HG03520 (cell line): ENCODE measurements at regions not wholly inside any gene's neighbourhood (a gene's known extent, or its start where the extent isn't known, plus 50 kb on each side); places are given as distances from the start of the nearest gene placed in this dataset.
A peak's percentile ranks its signal among the peaks of the same experiment; 100 is the strongest.

Source experiments
- ATAC-seq: cut with Tn5 transposase; IDR thresholded peaks from one replicate; pipeline ENCODE4 v1.9.1; 2021; ENCODE audit warnings: mild to moderate bottlenecking, moderate library complexity; ENCODE audit not compliant: unreplicated experiment

DNA sequence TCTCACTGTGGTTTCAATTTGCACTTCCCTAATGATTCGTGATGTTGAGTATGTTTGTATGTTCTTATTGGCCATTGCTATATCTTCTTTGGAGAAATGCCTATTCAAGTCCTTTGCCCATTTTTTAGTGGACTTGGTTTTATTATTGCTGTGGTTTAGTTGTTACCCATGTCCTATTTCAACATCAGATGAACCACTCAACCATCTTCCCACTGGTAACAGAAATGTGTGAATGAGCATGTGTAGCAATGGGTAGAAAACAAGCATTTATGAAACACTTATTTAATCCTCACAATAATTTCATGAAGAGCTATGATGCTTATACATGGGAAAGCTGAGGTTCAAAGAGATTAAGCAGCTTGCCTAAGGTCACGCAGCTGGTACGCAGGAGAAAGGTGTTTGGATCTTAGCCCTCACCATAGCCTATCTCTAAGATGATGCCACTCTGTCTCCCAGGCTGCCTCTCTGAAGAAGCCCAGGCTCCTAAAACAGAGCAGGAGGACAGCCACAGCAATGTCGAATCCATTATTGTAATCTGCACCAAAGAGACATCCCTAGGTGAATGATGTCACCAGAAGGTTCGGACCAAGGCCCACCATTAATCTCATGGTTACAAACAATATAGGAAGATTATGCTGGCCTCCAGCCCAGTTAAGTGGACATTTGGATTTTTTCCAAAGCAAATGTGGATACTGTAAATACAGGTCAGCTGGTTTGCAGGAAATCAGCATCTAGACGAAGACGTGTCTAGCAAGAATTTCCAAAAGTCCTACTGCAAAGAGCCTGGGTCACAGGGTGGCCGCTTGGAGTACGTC lies 447.6 kb upstream of the ZMIZ1 start:
- ATAC-seq = no peak

DNA sequence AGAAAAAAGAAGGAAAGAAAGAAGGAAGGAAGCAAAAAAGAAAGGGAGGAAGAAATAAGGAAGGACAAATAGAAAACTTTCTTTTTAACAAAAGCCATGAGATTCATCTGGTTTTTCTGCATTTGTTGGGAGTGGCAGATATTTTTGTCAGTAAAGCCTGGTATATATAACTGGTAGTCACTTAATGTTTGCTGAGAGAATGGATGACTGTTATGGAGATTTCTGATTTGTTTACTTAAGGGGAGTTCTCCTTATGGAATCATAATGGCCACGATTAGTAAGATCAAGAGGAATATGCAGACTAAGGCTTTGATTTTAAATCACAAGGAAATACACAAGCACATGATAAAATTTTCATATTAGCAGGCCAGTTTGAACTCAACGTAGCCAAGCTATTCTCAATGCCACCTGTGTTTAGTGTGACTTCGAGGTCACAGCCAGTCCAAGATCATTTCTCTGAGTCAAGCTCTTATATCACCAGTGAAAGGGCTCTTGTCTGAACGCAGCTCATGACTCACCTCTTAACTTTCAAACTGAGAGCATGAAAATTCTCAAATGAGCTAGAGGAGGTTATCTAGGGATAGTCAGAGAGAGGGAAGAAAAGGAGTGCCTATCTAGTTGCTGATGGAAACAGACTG lies 445.1 kb upstream of the ZMIZ1 start:
- no peak for ATAC-seq

DNA sequence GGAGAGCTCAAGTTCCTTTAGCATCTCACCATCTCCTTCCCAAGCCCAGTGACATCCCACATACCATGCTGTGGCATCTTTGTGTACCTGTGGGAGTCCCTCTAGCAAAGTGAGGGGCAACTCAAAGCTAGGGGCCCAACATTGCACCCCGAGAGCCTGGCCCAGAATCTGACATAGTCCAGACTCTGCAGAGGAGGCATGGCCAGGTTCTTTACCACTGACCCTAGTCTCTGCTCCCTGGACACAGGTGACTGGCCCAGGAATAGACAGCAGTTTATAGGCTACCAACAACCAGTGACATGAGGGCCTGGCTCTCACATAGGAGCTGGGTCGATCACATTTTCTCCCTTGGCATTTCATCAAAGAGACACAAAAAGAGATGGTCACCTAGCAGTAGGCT lies 444.0 kb upstream of the ZMIZ1 start:
- no peak for ATAC-seq

DNA sequence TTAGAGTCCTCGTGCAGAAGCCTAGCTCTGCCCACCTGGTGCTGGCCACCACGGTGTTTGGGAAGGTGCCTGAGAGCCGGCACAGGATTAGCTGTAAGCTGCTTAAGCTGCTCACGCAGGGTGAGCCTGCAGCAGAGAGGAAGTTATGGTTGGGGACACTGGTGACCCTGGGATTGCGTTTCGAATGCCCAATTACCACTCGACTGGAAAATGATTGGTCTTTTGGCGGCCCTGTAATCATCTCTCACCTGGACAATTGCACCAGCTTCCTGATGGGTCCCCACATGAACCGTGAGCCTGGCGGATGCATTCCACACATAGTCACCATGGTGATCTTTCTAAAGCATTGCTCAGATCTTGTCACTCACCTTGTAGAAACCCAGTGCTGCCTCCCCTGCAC lies 442.3 kb upstream of the ZMIZ1 start:
- no peak for ATAC-seq

DNA sequence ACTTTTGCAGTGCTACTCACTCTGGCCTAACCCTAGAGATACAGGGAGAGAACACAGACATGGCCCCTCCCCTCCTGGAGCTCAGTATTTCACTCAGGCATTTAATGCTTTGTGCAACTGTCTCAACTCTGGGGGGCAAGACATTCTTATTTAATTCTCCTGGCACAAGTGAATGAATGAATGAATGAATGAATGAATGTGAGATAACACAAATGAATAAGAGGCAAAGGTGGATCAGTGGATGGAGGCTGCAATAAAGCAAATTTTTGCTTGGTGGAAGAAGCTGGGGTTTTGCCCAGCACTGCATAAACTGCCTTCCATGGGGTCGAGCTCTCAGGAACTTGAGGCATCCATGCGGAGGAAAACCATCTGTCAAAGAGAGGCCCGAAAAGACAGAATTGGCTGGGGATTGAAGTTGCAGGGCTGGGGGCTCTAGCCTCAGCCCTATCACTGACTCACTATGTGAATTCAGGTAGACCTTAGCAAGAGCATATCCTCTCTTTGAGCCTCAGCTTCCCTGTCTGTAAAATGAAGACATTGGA lies 441.4 kb upstream of the ZMIZ1 start:
- ATAC-seq = no peak

DNA sequence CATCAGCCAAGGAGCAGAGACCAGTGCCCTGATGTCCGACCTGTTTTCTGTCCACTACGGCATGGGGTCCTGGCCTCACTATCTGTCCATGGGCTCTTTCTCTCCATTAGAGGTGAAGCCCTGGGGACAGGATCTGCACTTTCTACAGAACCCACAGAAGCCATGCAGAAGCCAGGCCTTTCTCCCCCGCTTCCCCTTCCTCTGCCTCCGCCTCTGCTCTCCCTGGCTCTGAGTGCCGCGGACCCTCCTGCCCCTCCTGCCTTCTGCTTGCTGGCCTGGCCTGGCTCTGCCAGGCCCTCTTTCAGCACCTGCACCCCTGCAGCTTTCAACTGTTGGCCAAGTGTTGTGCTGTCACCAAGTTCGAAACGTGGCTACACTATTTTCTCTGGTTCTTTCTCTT lies 439.8 kb upstream of the ZMIZ1 start:
- no peak for ATAC-seq

DNA sequence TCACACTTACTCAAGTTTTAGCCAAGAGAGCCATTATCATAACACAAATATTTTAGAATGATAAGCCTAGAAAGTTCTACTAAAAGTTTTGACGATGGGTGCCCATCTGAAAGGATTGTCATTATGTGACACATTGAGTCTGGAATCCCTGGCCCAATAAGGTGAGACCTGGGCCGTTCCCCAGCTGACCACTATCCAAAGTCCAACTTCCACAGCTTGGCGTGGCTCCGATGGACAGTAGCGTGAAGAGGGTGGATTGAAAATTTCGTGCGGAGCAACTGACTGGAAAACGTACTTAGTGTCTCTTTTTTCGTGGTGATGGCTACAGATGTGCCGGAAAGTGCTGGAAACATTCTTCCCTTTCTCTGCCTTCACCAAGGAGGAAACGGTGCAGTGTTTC lies 439.0 kb upstream of the ZMIZ1 start:
- ATAC-seq = no peak

DNA sequence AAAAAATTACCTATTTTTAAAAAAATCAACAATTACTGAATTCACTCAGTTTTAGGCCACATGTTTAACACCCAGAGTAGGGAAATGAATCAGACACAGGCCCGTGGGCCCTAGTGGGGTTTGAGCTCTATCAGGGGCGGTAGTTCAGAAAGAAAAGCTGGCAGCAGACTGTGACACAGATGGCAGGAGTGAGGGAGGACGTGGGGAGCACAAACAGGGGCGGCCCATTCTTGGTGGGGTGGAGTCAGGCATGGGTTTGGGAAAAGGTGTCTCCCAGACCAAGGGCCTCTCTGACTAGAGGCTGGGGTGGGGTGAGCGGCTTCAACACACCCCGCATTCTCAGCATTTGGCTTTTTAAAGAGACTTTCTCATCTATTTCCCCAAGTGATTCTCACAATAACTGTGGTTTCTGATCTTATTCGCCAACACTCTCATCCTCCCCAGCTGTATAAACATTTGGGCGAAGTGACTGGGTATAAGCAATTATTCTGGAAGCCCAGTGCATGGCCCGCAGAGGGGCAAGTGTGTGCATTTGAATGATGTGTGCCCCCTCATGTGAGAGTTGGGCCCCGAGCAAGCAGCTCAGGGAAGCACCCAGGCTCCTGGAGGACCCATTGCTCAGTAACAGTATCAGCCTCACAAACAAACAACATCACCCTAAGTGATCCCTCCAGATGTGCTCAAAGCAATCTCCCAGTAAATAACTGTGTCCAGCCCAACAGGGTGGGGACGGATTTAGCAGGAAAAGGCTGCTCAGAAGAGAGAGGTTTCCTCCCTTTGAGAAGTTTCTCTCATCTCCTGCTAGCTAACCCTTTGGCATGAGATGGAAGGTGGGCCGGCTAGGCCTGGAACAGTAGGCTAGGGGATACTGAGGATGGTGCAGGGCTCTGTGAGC lies 437.6 kb upstream of the ZMIZ1 start:
- ATAC-seq = peak; percentile 57

DNA sequence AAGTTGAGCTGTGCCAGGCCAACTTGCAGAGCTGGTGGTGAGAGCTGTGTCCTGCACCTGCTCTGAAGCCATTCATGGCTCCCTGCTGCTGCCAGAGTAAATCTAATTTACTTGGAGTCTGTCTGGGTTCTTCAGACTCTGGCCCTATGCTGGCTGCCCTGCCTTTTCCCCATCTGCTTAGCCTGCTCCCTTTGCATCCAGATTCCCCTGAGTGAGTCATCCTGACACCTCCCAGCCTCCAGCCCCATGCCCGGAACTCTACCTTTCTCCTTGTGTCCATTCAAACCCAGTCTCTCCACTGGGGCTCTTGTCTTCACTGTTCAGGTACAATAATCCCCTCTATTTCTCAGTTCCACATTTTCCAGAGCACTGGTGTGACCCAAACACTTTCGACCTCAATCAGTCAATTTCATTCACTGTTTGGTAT lies 434.4 kb upstream of the ZMIZ1 start:
- ATAC-seq = peak; percentile 59

DNA sequence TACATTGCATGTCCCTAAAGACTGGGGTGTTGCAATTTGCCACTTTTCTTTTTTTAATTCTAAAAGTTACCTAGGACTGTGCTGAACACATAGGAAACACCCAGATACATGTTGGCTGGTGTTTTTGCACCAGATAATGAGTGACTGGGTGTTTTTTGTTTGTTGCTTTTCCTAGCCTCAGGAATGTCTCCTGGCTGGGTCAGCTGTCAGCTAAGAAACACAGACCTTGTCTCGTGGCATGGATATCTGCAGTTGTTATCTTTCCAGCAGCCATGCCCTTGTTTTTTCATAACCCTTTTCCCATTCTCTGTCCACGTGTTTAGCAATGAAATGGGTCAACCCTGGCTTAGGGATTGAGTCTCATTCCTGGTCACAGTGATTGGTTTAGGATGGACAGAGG lies 433.9 kb upstream of the ZMIZ1 start:
- no peak for ATAC-seq

DNA sequence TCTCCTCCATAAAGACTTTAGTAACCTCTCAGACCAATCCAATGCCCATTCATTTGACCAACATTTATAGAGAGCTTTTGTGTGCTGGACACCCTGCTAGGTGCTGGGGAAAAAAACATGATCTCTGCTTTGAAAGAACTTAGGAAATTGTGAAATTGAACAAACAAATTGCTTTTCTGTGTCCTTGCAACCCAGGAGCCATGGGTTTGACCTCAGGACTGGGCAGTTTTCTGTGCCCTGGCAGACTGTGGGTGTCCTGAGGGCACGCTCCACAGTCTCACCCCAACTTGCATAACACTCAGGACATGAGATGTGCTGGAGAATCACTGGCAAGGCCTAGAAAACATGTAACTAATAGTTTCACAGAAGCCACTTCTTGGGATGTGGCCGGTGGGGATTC lies 429.1 kb upstream of the ZMIZ1 start:
- ATAC-seq = no peak

DNA sequence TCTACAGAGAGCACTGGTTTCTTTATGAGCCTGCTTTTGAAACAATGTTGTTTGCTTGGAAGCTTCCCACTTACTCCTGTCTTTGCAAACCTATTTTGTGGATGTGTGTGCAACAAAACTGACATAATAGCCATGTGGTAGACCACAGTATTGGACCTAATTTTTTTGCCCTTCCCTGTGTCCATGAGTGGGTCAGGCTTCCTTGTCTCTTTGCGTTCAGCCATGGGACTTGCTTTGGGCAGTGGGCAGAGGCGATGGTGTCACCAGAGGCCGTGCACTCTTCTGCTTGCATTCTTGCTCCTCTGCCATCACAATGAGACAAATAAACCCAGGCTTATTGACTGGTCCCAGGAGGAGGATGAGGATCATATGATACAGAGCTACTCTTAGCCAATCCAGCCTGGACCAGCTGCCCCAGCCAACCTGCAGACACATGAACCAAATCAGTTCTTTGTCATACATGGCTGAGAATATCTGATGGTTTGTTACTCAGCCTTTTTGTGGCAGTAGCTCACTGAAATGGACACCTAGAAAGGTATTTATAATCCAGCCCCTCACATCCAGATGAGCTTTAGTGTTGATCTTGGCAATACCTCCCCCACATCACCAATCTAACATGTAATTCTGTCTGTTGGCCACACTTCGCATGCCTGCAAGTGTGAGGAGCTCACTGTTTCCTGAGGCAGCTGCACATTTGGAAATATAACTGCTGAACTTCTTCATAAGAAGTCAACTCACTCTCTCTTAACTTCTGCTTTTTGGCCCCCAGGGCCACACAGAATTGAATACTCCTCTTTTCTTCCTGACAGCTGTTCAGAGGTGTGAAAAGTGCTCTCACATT lies 427.8 kb upstream of the ZMIZ1 start:
- no peak for ATAC-seq

DNA sequence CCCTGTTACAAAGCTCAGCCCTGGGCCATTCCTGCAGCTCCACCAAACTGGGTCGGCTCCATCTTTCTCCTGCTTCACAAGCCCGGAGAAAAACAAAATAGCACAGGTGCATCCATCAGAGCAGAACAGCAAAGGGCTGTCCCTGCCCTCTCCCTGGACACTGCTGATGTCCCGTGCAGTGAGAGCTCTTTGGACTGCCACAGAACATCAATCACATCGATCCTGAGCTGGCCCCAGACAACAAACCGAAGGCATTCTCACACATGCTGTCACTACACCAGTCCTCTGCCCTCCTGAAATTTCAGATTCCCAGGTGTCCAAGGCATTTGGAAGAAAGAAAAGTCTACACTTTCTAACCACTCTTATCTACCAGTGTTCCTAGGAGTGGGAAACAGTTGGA lies 427.1 kb upstream of the ZMIZ1 start:
- ATAC-seq = no peak

DNA sequence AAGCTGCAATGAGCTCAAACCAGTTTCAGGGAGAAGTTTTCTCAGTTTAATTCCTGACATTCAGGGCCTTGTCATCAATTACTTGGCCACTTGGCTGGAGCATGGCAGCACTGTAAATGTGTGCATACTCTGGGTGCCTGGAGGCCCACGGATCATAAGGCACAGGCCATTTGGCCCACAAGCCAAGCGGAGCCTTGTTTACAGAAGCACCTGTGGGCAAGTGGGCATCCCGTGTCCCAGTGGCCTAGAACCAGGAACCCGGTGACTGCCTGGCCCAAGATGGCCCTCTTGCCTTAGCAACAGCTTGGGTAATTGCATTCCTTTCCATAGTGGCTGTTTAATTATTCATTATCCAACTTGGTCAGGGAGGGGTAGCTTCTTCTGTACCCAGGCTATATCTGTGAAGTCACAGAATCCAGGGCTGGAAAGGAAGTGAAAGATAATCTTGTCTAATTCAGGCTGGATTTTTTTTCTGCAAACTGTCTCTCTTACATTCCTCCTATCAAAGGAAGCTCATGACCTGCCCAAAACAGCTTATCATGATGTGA lies 426.4 kb upstream of the ZMIZ1 start:
- no peak for ATAC-seq

DNA sequence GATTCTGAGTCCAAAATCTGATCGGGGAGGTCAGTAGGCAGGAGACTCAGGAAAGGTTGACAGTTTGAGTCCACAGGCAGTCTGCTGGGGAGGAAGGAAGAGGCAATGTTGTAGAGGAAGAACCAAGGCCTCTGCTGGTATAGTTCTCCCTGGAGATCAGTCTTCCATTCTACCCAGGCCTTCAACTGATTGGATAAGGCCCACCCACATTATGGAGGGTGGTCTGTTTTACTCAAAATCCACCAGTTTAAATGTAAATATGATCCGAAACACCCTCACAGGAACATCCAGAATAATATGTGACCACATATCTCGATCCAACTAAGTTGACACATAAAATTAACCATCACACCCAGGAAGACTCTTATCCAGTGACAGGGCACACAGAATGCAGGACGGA lies 425.3 kb upstream of the ZMIZ1 start:
- ATAC-seq = no peak

DNA sequence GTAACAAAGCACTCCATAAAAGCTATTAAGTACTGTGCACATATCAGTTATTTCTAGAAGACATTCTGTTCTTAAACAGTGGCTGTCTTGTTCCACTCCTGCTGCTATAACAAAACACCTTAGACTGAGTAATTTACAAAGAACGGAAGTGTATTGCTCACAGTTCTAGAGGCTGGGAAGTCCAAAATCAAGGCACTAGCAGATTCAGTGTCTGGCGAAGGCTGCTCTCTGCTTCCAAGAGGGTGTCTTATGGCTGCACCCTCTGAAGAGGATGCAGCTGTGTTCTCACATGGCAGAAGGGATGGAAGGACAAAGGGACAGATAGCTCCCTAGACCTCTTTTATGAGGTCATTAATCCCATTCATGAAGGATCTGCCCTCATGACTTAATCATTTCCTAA lies 424.2 kb upstream of the ZMIZ1 start:
- ATAC-seq = no peak

DNA sequence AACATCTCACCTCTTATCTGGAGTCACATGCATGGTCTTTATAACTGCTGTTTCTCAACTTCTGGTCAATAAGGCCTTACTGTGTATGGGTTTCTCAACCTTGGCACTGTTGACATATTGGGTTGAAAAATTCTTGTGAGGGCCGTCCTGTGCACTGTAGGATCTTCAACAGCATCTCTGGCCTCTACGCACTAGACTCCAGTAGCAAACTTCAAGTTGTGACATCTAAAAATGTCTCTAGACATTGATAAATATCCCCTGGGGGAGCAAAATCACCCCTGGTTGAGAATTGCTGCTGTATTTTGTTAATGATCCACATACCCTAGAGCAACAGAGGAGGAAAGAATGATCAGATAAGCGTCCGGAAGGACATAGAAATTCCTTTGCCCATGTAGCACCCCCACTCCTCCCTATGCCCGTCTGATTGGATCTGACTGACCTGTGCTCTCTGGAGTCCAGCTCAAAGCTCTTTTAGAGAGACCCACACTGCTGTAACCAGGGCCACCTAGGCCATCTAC lies 423.5 kb upstream of the ZMIZ1 start:
- no peak for ATAC-seq

DNA sequence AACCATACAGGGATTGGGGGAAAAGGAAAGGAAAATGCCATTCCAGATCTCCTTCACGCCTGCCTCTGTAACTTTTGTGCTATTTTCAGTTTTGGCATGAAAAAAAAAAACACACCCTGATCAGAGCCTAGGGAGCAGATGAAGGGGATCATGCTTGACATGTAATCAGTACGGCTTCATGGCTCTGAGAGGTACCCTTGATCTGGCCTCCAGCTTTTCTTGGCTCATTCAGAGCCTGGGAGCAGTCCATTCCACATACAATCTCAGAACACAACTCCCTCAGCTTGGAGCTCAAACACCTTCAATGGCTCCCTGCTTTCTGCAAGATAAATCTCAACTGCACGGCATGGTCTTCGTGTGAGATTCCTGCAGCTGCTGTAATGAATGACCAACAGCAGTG lies 422.8 kb upstream of the ZMIZ1 start:
- no peak for ATAC-seq

DNA sequence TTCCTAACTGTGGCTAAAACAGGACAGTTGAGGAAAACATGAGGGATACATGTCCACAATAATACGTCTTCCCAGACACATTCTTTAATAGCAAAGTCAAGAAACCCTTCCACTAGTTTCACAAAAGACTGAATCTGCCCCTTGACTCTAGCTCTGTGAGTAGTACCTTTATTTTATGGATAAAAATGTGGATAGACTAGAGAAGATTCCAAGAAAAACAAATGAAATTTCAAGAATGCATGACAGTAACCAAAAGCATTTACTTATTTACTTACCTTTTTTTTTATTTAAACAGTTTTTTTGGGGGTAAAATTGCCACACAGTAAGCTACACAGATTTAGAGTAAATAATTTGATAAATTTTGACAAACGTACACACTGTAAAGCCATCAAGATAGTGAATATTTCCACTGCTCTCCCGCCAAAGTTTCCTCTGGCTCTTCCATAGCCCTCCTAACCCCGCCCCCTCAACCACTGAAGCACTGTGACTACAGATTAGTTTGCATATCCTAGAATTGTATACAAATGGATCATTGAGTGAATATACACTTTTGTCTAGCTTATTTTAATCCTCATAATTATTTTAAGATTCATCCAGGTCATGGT lies 420.4 kb upstream of the ZMIZ1 start:
- no peak for ATAC-seq

DNA sequence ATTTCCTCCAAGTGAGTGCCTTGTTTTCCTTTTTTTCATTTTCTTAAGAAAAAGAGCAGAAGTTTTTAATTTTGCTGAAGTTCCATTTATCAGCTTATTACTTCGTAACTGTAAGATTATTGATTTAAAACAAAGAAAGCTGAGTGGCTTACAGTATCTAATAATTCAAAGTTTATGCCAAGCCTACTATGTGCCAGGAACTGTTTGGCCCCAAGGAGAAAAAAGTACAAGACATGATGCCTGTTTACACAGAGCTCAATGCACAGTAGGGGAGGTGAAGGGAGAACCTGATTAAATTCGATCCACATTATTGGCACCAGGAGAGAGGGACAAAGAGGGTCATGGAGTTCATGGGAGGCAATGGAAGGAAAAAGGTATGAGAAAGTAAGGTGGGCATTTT lies 419.3 kb upstream of the ZMIZ1 start:
- ATAC-seq = no peak
